ENCODE measurements at regions not wholly inside any gene's neighbourhood (a gene's known extent, or its start where the extent isn't known, plus 50 kb on each side); places are given as distances from the start of the nearest gene placed in this dataset.

DNA sequence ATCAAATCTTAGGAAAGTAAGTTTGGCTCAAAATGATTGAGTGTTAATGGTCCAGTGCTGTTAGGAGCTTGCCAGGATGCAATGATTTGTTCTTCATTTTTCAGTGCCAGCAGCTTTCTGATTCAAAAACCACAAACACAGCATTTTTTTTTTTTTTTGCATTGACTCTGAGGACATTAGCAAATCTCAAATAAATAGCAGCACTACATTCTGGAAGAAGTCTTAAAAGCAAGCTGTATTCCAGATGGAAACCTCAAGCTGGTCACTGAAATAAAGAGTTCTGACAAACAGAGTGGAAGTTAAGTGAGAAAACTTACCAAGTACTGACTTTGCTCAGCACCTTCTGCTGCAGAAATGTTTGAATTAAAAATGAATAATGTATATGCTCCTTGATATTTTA lies 1653.1 kb upstream of the CDH9 start:
- TF ChIP-seq, protein P1, sequence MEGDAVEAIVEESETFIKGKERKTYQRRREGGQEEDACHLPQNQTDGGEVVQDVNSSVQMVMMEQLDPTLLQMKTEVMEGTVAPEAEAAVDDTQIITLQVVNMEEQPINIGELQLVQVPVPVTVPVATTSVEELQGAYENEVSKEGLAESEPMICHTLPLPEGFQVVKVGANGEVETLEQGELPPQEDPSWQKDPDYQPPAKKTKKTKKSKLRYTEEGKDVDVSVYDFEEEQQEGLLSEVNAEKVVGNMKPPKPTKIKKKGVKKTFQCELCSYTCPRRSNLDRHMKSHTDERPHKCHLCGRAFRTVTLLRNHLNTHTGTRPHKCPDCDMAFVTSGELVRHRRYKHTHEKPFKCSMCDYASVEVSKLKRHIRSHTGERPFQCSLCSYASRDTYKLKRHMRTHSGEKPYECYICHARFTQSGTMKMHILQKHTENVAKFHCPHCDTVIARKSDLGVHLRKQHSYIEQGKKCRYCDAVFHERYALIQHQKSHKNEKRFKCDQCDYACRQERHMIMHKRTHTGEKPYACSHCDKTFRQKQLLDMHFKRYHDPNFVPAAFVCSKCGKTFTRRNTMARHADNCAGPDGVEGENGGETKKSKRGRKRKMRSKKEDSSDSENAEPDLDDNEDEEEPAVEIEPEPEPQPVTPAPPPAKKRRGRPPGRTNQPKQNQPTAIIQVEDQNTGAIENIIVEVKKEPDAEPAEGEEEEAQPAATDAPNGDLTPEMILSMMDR (IDR thresholded peaks at IDR 0.05): no peak
- no peak for TF ChIP-seq ZFX (IDR thresholded peaks at IDR 0.05; ENCODE audit: borderline replicate concordance)
